Panc1 (cell line): ENCODE measurements at regions not wholly inside any gene's neighbourhood (a gene's known extent, or its start where the extent isn't known, plus 50 kb on each side); places are given as distances from the start of the nearest gene placed in this dataset.

Experiments
- CTCF ChIP-seq: fragments of 450-650 bp; IDR thresholded peaks from 2 replicates; pipeline ENCODE4 v1.5.1; 2017; ENCODE audit warnings: mild to moderate bottlenecking
- POLR2AphosphoS5 ChIP-seq: IDR thresholded peaks from 2 replicates; pipeline ENCODE4 v1.6.1; 2012; ENCODE audit warnings: mild to moderate bottlenecking, low read depth, low read length, moderate library complexity
- SIN3A ChIP-seq: IDR thresholded peaks from 2 replicates; pipeline ENCODE4 v1.6.1; 2012; ENCODE audit warnings: low read depth, mild to moderate bottlenecking, low read length, moderate library complexity, borderline replicate concordance; ENCODE audit not compliant: insufficient read depth
- TCF7L2 ChIP-seq: IDR thresholded peaks from 2 replicates; pipeline ENCODE4 v1.6.1; 2011; ENCODE audit warnings: mild to moderate bottlenecking, low read depth, low read length, inconsistent platforms
- TF ChIP-seq, protein P1 (sequence below), 2 experiments: IDR thresholded peaks; 2 replicates each; pipeline ENCODE4 v1.6.1; 2011 to 2012; ENCODE audit warnings: low read depth in 2 of 2, control low read depth in 1 of 2, low read length in 1 of 2, mild to moderate bottlenecking in 1 of 2, moderate library complexity in 1 of 2; ENCODE audit not compliant: insufficient read depth in 1 of 2

GRCh38 chr5:114644576-114644975 is 282.7 kb downstream of the KCNN2 start:
- TF ChIP-seq CTCF (no peak), POLR2AphosphoS5 (no peak), TCF7L2 (no peak), SIN3A (no peak)
- TF ChIP-seq, protein P1, sequence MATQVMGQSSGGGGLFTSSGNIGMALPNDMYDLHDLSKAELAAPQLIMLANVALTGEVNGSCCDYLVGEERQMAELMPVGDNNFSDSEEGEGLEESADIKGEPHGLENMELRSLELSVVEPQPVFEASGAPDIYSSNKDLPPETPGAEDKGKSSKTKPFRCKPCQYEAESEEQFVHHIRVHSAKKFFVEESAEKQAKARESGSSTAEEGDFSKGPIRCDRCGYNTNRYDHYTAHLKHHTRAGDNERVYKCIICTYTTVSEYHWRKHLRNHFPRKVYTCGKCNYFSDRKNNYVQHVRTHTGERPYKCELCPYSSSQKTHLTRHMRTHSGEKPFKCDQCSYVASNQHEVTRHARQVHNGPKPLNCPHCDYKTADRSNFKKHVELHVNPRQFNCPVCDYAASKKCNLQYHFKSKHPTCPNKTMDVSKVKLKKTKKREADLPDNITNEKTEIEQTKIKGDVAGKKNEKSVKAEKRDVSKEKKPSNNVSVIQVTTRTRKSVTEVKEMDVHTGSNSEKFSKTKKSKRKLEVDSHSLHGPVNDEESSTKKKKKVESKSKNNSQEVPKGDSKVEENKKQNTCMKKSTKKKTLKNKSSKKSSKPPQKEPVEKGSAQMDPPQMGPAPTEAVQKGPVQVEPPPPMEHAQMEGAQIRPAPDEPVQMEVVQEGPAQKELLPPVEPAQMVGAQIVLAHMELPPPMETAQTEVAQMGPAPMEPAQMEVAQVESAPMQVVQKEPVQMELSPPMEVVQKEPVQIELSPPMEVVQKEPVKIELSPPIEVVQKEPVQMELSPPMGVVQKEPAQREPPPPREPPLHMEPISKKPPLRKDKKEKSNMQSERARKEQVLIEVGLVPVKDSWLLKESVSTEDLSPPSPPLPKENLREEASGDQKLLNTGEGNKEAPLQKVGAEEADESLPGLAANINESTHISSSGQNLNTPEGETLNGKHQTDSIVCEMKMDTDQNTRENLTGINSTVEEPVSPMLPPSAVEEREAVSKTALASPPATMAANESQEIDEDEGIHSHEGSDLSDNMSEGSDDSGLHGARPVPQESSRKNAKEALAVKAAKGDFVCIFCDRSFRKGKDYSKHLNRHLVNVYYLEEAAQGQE (IDR thresholded peaks at IDR 0.05; ENCODE audit: insufficient read depth in 1 of 2, low read depth in 2 of 2, low read length in 1 of 2): no peak
